H9 (cell line): ENCODE measurements at regions not wholly inside any gene's neighbourhood (a gene's known extent, or its start where the extent isn't known, plus 50 kb on each side); places are given as distances from the start of the nearest gene placed in this dataset.

Experiments used
- DNase-seq: peaks from one replicate; pipeline ENCODE4 v3.0.0-alpha.2; 2017
- H2AFZ ChIP-seq: one replicate; pipeline ENCODE4 v1.6.1; 2013; ENCODE audit warnings: mild to moderate bottlenecking, low read length, control low read depth, moderate library complexity
- H2AK5ac ChIP-seq: 2 replicates; pipeline ENCODE4 v1.6.1; 2013; ENCODE audit warnings: low read length, control low read depth, mixed read lengths; ENCODE audit not compliant: insufficient read length
- H2BK120ac ChIP-seq: one replicate; pipeline ENCODE4 v1.6.1; 2013; ENCODE audit warnings: low read depth, mild to moderate bottlenecking, low read length, control low read depth, inconsistent platforms; ENCODE audit not compliant: poor library complexity, severe bottlenecking
- H2BK12ac ChIP-seq: 2 replicates; pipeline ENCODE4 v1.6.1; 2013; ENCODE audit warnings: low read length, control low read depth, mixed read lengths, low read depth; ENCODE audit not compliant: insufficient read length
- H2BK15ac ChIP-seq: 2 replicates; pipeline ENCODE4 v1.6.1; 2013; ENCODE audit warnings: low read depth, low read length, control low read depth
- H2BK20ac ChIP-seq: one replicate; pipeline ENCODE4 v1.6.1; 2013; ENCODE audit warnings: low read depth, mild to moderate bottlenecking, low read length, control low read depth, inconsistent platforms; ENCODE audit not compliant: poor library complexity, severe bottlenecking
- H2BK5ac ChIP-seq: 2 replicates; pipeline ENCODE4 v1.6.1; 2013; ENCODE audit warnings: low read length, control low read depth, mixed read lengths; ENCODE audit not compliant: insufficient read length
- H3K14ac ChIP-seq: 2 replicates; pipeline ENCODE4 v1.6.1; 2013; ENCODE audit warnings: low read length, control low read depth; ENCODE audit not compliant: insufficient read depth
- H3K18ac ChIP-seq: 2 replicates; pipeline ENCODE4 v1.6.1; 2013; ENCODE audit warnings: low read depth, mild to moderate bottlenecking, mixed read lengths, low read length, control low read depth; ENCODE audit not compliant: insufficient read length
- H3K23ac ChIP-seq: 2 replicates; pipeline ENCODE4 v1.6.1; 2013; ENCODE audit warnings: low read length, control low read depth, mixed read lengths, low read depth; ENCODE audit not compliant: insufficient read length
- H3K23me2 ChIP-seq: 2 replicates; pipeline ENCODE4 v1.6.1; 2013; ENCODE audit warnings: low read depth, mild to moderate bottlenecking, mixed read lengths, low read length, control low read depth; ENCODE audit not compliant: insufficient read length, poor library complexity, severe bottlenecking
- H3K27ac ChIP-seq: 2 replicates; pipeline ENCODE4 v1.5.1; 2013; ENCODE audit warnings: low read length, control low read depth, mixed read lengths, low read depth; ENCODE audit not compliant: insufficient read length
- H3K27me3 ChIP-seq: 2 replicates; pipeline ENCODE4 v1.6.1; 2013; ENCODE audit warnings: low read length, control low read depth, inconsistent platforms; ENCODE audit not compliant: insufficient read depth
- H3K4ac ChIP-seq: 2 replicates; pipeline ENCODE4 v1.6.1; 2013; ENCODE audit warnings: low read depth, mild to moderate bottlenecking, control low read depth, inconsistent platforms, low read length, moderate library complexity
- H3K4me1 ChIP-seq: 2 replicates; pipeline ENCODE4 v1.6.1; 2013; ENCODE audit warnings: low read length, control low read depth, inconsistent platforms; ENCODE audit not compliant: insufficient read depth
- H3K4me2 ChIP-seq: 2 replicates; pipeline ENCODE4 v1.6.1; 2013; ENCODE audit warnings: low read length, control low read depth, mixed read lengths; ENCODE audit not compliant: insufficient read length, insufficient read depth
- H3K56ac ChIP-seq: 2 replicates; pipeline ENCODE4 v1.6.1; 2013; ENCODE audit warnings: low read depth, mild to moderate bottlenecking, mixed read lengths, low read length, control low read depth; ENCODE audit not compliant: insufficient read length
- H3K79me1 ChIP-seq: 2 replicates; pipeline ENCODE4 v1.6.1; 2013; ENCODE audit warnings: low read depth, mild to moderate bottlenecking, moderate library complexity, low read length, control low read depth, inconsistent platforms; ENCODE audit not compliant: insufficient read depth, poor library complexity, severe bottlenecking
- H3K79me2 ChIP-seq: 2 replicates; pipeline ENCODE4 v1.6.1; 2013; ENCODE audit warnings: low read length, control low read depth, inconsistent platforms; ENCODE audit not compliant: insufficient read depth
- H3K9ac ChIP-seq: 2 replicates; pipeline ENCODE4 v1.6.1; 2013; ENCODE audit warnings: low read length, control low read depth, mixed read lengths; ENCODE audit not compliant: insufficient read length; ENCODE audit errors: extremely low read depth
- H3K9me3 ChIP-seq: one replicate; pipeline ENCODE4 v1.6.1; 2013; ENCODE audit warnings: low read depth, low read length, inconsistent platforms; ENCODE audit not compliant: control insufficient read depth
- H3T11ph ChIP-seq: one replicate; pipeline ENCODE4 v1.6.1; 2013; ENCODE audit warnings: mild to moderate bottlenecking, low read length, control low read depth, inconsistent platforms
- H4K20me1 ChIP-seq: one replicate; pipeline ENCODE4 v1.6.1; 2013; ENCODE audit not compliant: control insufficient read depth, insufficient read length, insufficient read depth
- H4K5ac ChIP-seq: 2 replicates; pipeline ENCODE4 v1.6.1; 2013; ENCODE audit warnings: low read depth, mild to moderate bottlenecking, mixed read lengths, low read length, control low read depth; ENCODE audit not compliant: insufficient read length
- H4K8ac ChIP-seq: replicated peaks from 2 replicates; pipeline ENCODE4 v1.6.1; 2013; ENCODE audit warnings: low read length, control low read depth, mixed read lengths, low read depth; ENCODE audit not compliant: insufficient read length
- H4K91ac ChIP-seq: 2 replicates; pipeline ENCODE4 v1.6.1; 2013; ENCODE audit warnings: low read depth, mild to moderate bottlenecking, moderate library complexity, mixed read lengths, low read length, control low read depth; ENCODE audit not compliant: insufficient read length
- H3K27ac Mint-ChIP-seq, 3 experiments: 2 replicates in 2 of 3; 3 replicates in 1 of 3; pipeline ENCODE4 v1.8.0; 2020 to 2021; ENCODE audit warnings: mixed read lengths in 3 of 3, mild to moderate bottlenecking in 1 of 3, moderate library complexity in 1 of 3
- H3K27me3 Mint-ChIP-seq: 2 replicates; pipeline ENCODE4 v1.8.0; 2021; ENCODE audit warnings: low read depth, mild to moderate bottlenecking, moderate library complexity, mixed read lengths
- H3K36me3 Mint-ChIP-seq, 3 experiments: 2 replicates in 2 of 3; 3 replicates in 1 of 3; pipeline ENCODE4 v1.8.0; 2020 to 2021; ENCODE audit warnings: low read depth in 3 of 3, mixed read lengths in 3 of 3; ENCODE audit not compliant: insufficient read depth in 1 of 3
- H3K4me1 Mint-ChIP-seq, 2 experiments: 2 replicates each; pipeline ENCODE4 v1.8.0; 2020; ENCODE audit warnings: mixed read lengths in 2 of 2
- H3K4me3 Mint-ChIP-seq, 2 experiments: 2 replicates in 1 of 2; 3 replicates in 1 of 2; pipeline ENCODE4 v1.8.0; 2020 to 2021; ENCODE audit warnings: mild to moderate bottlenecking in 2 of 2, mixed read lengths in 2 of 2, moderate library complexity in 1 of 2
- H3K9me3 Mint-ChIP-seq, 2 experiments: 2 replicates in 1 of 2; 3 replicates in 1 of 2; pipeline ENCODE4 v1.8.0; 2020; ENCODE audit warnings: mild to moderate bottlenecking in 2 of 2, mixed read lengths in 2 of 2, moderate library complexity in 1 of 2
- WGBS: extraction: QIAGEN DNeasy Blood & Tissue Kit; methylation state at CpG from one replicate; pipeline ENCODE4 v1.1.7; 2013; ENCODE audit warnings: missing lambda C conversion rate, low lambda C conversion rate, mixed read lengths; ENCODE audit not compliant: insufficient read length; ENCODE audit errors: extremely low coverage; 5-methylcytosine and 5-hydroxymethylcytosine counted together
- TF ChIP-seq, protein P1 (sequence below): fragments of 200-600 bp; sonication (generic); conservative IDR thresholded peaks from 3 replicates; pipeline ENCODE4 v1.8.0; 2021; ENCODE audit warnings: antibody characterized with exemption, mild to moderate bottlenecking

DNA sequence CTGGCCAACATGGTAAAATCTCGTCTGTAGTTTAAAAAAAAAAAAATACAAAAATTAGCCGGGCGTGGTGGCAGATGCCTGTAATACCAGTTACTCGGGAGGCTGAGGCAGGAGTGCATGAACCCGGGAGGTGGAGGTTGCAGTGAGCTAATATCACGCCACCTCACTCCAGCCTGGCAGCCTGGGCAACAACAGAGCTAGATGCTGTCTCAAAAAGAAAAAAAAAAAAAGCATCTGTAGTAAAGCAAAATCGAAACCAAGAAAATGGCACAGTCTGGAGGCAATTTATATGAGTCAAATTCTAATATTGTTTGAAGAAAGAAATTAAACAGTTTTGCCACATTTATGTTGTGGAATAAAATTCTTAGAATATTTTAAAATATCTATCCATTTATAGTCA lies 365.0 kb upstream of the CHORDC1 start:
- H3K27me3 Mint-ChIP-seq: no peaks in the 10 kb centered on the region
- no CpG with 5 or more reads among the region's 7 CpGs for WGBS
- H3K56ac ChIP-seq: no peak overlapping the region

More for the DNA sequence above, 365.0 kb upstream of the CHORDC1 start:
- Histone ChIP-seq H3K79me2 (no peaks in the 10 kb centered on the region), H4K20me1 (no peaks in the 10 kb centered on the region), H3K9me3 (no peaks in the 10 kb centered on the region), H3K14ac (no peak overlapping the region), H3K23ac (no peak overlapping the region), H3K27me3 (no peaks in the 10 kb centered on the region), H3T11ph (no peak overlapping the region), H3K9ac (no peak overlapping the region), H3K4ac (no peak overlapping the region), H2AFZ (no peak overlapping the region), H2AK5ac (no peak overlapping the region), H3K23me2 (no peaks in the 10 kb centered on the region), H2BK12ac (no peak overlapping the region), H2BK120ac (no peak overlapping the region), H4K5ac (no peak overlapping the region), H3K4me1 (no peaks in the 10 kb centered on the region), H2BK20ac (no peak overlapping the region), H3K27ac (no peak overlapping the region), H3K18ac (no peak overlapping the region), H4K8ac (no peak overlapping the region), H2BK5ac (no peak overlapping the region), H3K79me1 (no peaks in the 10 kb centered on the region), H2BK15ac (no peak overlapping the region), H4K91ac (no peak overlapping the region), H3K4me2 (no peak overlapping the region)
- Mint-ChIP-seq H3K36me3 (peaks cover 5 to 18% (median 5%) of the 10 kb centered on the region in 3 experiments; a peak in 6 of 7 replicates), H3K27ac (0 out of 7 replicates have a peak overlapping the region, but pooled peaks of 1 of the 3 experiments have one; percentile 11), H3K4me1 (peaks cover 5 to 9% of the 10 kb centered on the region in 2 experiments; a peak in 3 of 4 replicates), H3K9me3 (peaks cover 8 to 17% of the 10 kb centered on the region in 2 experiments; a peak in 4 of 5 replicates), H3K4me3 (no peak overlapping the region)
- no peak for DNase-seq
- TF ChIP-seq, protein P1, sequence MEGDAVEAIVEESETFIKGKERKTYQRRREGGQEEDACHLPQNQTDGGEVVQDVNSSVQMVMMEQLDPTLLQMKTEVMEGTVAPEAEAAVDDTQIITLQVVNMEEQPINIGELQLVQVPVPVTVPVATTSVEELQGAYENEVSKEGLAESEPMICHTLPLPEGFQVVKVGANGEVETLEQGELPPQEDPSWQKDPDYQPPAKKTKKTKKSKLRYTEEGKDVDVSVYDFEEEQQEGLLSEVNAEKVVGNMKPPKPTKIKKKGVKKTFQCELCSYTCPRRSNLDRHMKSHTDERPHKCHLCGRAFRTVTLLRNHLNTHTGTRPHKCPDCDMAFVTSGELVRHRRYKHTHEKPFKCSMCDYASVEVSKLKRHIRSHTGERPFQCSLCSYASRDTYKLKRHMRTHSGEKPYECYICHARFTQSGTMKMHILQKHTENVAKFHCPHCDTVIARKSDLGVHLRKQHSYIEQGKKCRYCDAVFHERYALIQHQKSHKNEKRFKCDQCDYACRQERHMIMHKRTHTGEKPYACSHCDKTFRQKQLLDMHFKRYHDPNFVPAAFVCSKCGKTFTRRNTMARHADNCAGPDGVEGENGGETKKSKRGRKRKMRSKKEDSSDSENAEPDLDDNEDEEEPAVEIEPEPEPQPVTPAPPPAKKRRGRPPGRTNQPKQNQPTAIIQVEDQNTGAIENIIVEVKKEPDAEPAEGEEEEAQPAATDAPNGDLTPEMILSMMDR: no peak
